GM18873 (cell line): ENCODE measurements at regions not wholly inside any gene's neighbourhood (a gene's known extent, or its start where the extent isn't known, plus 50 kb on each side); places are given as distances from the start of the nearest gene placed in this dataset.
"Not testable (repeated sequence)": the region's sequence is repeated elsewhere in the genome, so short reads cannot be mapped to it uniquely, and the experiment has no call there.

ENCODE experiments used
- ATAC-seq: cut with Tn5 transposase; IDR thresholded peaks from one replicate; pipeline ENCODE4 v1.9.1; 2021; ENCODE audit warnings: mild to moderate bottlenecking, moderate library complexity, moderate number of reproducible peaks; ENCODE audit not compliant: unreplicated experiment, low FRiP score

- ATAC-seq = no peak
Measured at GRCh38 chr12:84016956-84017355, 895.6 kb downstream of the SLC6A15 start.

- no peak for ATAC-seq
Measured at GRCh38 chr12:83997423-83997822, 915.2 kb downstream of the SLC6A15 start.

- no peak for ATAC-seq
Measured at GRCh38 chr12:83996671-83997070, 915.9 kb downstream of the SLC6A15 start.

- no peak for ATAC-seq
Measured at GRCh38 chr12:83985084-83985483, 927.5 kb downstream of the SLC6A15 start.

- ATAC-seq = no peak
Measured at GRCh38 chr12:83980398-83980797, 932.2 kb downstream of the SLC6A15 start.

- ATAC-seq = no peak
Measured at GRCh38 chr12:83979785-83980184, 932.8 kb downstream of the SLC6A15 start.

GRCh38 chr12:83971781-83972180 lies 940.8 kb downstream of the SLC6A15 start:
- ATAC-seq = no peak

- ATAC-seq = no peak
Measured at GRCh38 chr12:83960767-83961166, 951.8 kb downstream of the SLC6A15 start.

GRCh38 chr12:83958997-83959396 lies 953.6 kb downstream of the SLC6A15 start:
- ATAC-seq = no peak

GRCh38 chr12:83954956-83955601 lies 957.5 kb downstream of the SLC6A15 start:
- no peak for ATAC-seq

- ATAC-seq = no peak
Measured at GRCh38 chr12:83954071-83954789, 958.4 kb downstream of the SLC6A15 start.

- no peak for ATAC-seq
Measured at GRCh38 chr12:83945871-83946270, 966.7 kb downstream of the SLC6A15 start.

GRCh38 chr12:83939718-83940117 lies 972.9 kb downstream of the SLC6A15 start:
- ATAC-seq = no peak

- no peak for ATAC-seq
Measured at GRCh38 chr12:83933615-83934014, 979.0 kb downstream of the SLC6A15 start.

- no peak for ATAC-seq
Measured at GRCh38 chr12:83932011-83932410, 980.6 kb downstream of the SLC6A15 start.

- ATAC-seq = no peak
Measured at GRCh38 chr12:83931451-83931850, 981.1 kb downstream of the SLC6A15 start.

- ATAC-seq = not testable (repeated sequence)
Measured at GRCh38 chr12:83929792-83930191, 982.8 kb downstream of the SLC6A15 start.

GRCh38 chr12:83920821-83921547 lies 991.6 kb downstream of the SLC6A15 start:
- no peak for ATAC-seq

GRCh38 chr12:83919081-83919480 lies 993.5 kb downstream of the SLC6A15 start:
- ATAC-seq = no peak

- ATAC-seq = no peak
Measured at GRCh38 chr12:83904175-83904574, 1008.4 kb downstream of the SLC6A15 start.

GRCh38 chr12:83896416-83896815 lies 1016.2 kb downstream of the SLC6A15 start:
- ATAC-seq = no peak
